AG04450 (cell line): ENCODE measurements at regions not wholly inside any gene's neighbourhood (a gene's known extent, or its start where the extent isn't known, plus 50 kb on each side); places are given as distances from the start of the nearest gene placed in this dataset.

ENCODE experiments used
- CTCF ChIA-PET: fragments of 300-600, 350-600 bp; formaldehyde crosslinking; extraction: SDS; loops from one replicate; lab custom pipeline; 2022; ENCODE audit warnings: antibody characterized with exemption, inconsistent platforms; lab: Charles Lee
- POLR2A ChIA-PET: fragments of 350-600 bp; formaldehyde crosslinking; extraction: SDS; loops from one replicate; lab custom pipeline; 2021; ENCODE audit warnings: antibody characterized with exemption, inconsistent platforms; lab: Yijun Ruan, JAX
- DNase-seq: peaks from one replicate; pipeline ENCODE4 v3.0.0-alpha.2; 2011; ENCODE audit warnings: low read depth, low spot score
- H3K27ac ChIP-seq: one replicate; pipeline ENCODE4 v1.5.1; 2012; ENCODE audit warnings: low read depth, low read length, control low read depth
- H3K27me3 ChIP-seq: one replicate; pipeline ENCODE4 v1.6.0; 2012; ENCODE audit warnings: low read length; ENCODE audit not compliant: control insufficient read depth, insufficient read depth
- H3K4me3 ChIP-seq: 2 replicates; pipeline ENCODE4 v1.5.1; 2011; ENCODE audit warnings: mild to moderate bottlenecking, low read depth, low read length, control low read depth
- H3K9me3 ChIP-seq: 2 replicates; pipeline ENCODE4 v1.5.1; 2012; ENCODE audit warnings: low read length; ENCODE audit not compliant: control insufficient read depth, insufficient read depth
- TF ChIP-seq, protein P1 (sequence below): IDR thresholded peaks from 2 replicates; pipeline ENCODE4 v1.5.1; 2011; ENCODE audit warnings: low read depth, low read length, control low read depth, inconsistent platforms

- no peak for DNase-seq
- no peak overlapping the region for H3K4me3 ChIP-seq
- TF ChIP-seq, protein P1, sequence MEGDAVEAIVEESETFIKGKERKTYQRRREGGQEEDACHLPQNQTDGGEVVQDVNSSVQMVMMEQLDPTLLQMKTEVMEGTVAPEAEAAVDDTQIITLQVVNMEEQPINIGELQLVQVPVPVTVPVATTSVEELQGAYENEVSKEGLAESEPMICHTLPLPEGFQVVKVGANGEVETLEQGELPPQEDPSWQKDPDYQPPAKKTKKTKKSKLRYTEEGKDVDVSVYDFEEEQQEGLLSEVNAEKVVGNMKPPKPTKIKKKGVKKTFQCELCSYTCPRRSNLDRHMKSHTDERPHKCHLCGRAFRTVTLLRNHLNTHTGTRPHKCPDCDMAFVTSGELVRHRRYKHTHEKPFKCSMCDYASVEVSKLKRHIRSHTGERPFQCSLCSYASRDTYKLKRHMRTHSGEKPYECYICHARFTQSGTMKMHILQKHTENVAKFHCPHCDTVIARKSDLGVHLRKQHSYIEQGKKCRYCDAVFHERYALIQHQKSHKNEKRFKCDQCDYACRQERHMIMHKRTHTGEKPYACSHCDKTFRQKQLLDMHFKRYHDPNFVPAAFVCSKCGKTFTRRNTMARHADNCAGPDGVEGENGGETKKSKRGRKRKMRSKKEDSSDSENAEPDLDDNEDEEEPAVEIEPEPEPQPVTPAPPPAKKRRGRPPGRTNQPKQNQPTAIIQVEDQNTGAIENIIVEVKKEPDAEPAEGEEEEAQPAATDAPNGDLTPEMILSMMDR = no peak
- H3K9me3 ChIP-seq = peaks cover 47% of the 10 kb centered on the region
- ChIA-PET POLR2A (no interaction called here), CTCF (no interaction called here)
- no peaks in the 10 kb centered on the region for H3K27me3 ChIP-seq
- H3K27ac ChIP-seq = no peak overlapping the region
Measured at GRCh38 chr19:28168557-28168956, 1044.4 kb downstream of the UQCRFS1 start.

GRCh38 chr19:28166025-28166424, 1046.9 kb downstream of the UQCRFS1 start:
- H3K4me3 ChIP-seq = no peak overlapping the region
- H3K27me3 ChIP-seq = no peaks in the 10 kb centered on the region
- H3K27ac ChIP-seq = no peak overlapping the region
- CTCF ChIA-PET = no interaction called here
- TF ChIP-seq, protein P1 = no peak
- no peak for DNase-seq
- POLR2A ChIA-PET = no interaction called here
- H3K9me3 ChIP-seq = peaks cover 35% of the 10 kb centered on the region

GRCh38 chr19:28164214-28164613, 1048.7 kb downstream of the UQCRFS1 start:
- ChIA-PET CTCF (no interaction called here), POLR2A (no interaction called here)
- Histone ChIP-seq H3K27ac (no peak overlapping the region), H3K9me3 (peaks cover 28% of the 10 kb centered on the region), H3K27me3 (no peaks in the 10 kb centered on the region), H3K4me3 (no peak overlapping the region)
- no peak for DNase-seq
- TF ChIP-seq, protein P1 = no peak

- ChIA-PET POLR2A (no interaction called here), CTCF (no interaction called here)
- TF ChIP-seq, protein P1 = no peak
- H3K27me3 ChIP-seq = no peaks in the 10 kb centered on the region
- no peak overlapping the region for H3K4me3 ChIP-seq
- H3K27ac ChIP-seq = no peak overlapping the region
- peaks cover 11% of the 10 kb centered on the region; the same call in 1 of the 2 replicates for H3K9me3 ChIP-seq
- no peak for DNase-seq
Measured at GRCh38 chr19:28159065-28159464, 1053.9 kb downstream of the UQCRFS1 start.

GRCh38 chr19:28155265-28155664, 1057.7 kb downstream of the UQCRFS1 start:
- DNase-seq = no peak
- TF ChIP-seq, protein P1 = no peak
- no peak overlapping the region for H3K27ac ChIP-seq
- no peak overlapping the region for H3K4me3 ChIP-seq
- H3K27me3 ChIP-seq = no peaks in the 10 kb centered on the region
- ChIA-PET CTCF (no interaction called here), POLR2A (no interaction called here)
- peaks cover 34% of the 10 kb centered on the region for H3K9me3 ChIP-seq
